ENCODE measurements at regions not wholly inside any gene's neighbourhood (a gene's known extent, or its start where the extent isn't known, plus 50 kb on each side); places are given as distances from the start of the nearest gene placed in this dataset.

GRCh38 chr5:135228222-135228621, 170.8 kb downstream of the MACROH2A1 start:
- TF ChIP-seq EZH2phosphoT487 (IDR thresholded peaks at IDR 0.05; ENCODE audit: insufficient read depth, low read depth) (no peak), EZH2 (IDR thresholded peaks at IDR 0.05; ENCODE audit: insufficient read depth, poor library complexity, severe bottlenecking) (no peak)
